ENCODE measurements at regions not wholly inside any gene's neighbourhood (a gene's known extent, or its start where the extent isn't known, plus 50 kb on each side); places are given as distances from the start of the nearest gene placed in this dataset.

GRCh38 chr9:135255033-135255840 lies 167.8 kb downstream of the OLFM1 start:
- DNase-seq (ENCODE audit: low read depth), result no peak
- TF ChIP-seq, protein P1, sequence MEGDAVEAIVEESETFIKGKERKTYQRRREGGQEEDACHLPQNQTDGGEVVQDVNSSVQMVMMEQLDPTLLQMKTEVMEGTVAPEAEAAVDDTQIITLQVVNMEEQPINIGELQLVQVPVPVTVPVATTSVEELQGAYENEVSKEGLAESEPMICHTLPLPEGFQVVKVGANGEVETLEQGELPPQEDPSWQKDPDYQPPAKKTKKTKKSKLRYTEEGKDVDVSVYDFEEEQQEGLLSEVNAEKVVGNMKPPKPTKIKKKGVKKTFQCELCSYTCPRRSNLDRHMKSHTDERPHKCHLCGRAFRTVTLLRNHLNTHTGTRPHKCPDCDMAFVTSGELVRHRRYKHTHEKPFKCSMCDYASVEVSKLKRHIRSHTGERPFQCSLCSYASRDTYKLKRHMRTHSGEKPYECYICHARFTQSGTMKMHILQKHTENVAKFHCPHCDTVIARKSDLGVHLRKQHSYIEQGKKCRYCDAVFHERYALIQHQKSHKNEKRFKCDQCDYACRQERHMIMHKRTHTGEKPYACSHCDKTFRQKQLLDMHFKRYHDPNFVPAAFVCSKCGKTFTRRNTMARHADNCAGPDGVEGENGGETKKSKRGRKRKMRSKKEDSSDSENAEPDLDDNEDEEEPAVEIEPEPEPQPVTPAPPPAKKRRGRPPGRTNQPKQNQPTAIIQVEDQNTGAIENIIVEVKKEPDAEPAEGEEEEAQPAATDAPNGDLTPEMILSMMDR (IDR thresholded peaks at IDR 0.05; ENCODE audit: control insufficient read depth, insufficient read depth, low read depth, low read length, missing control alignments), result no peak
- no peak overlapping the region for H3K4me3 ChIP-seq (ENCODE audit: control insufficient read depth, low read depth, low read length)

- TF ChIP-seq, protein P1 (IDR thresholded peaks at IDR 0.05; ENCODE audit: control insufficient read depth, insufficient read depth, low read depth, low read length, missing control alignments), result no peak
- no peak for DNase-seq (ENCODE audit: low read depth)
- no peak overlapping the region for H3K4me3 ChIP-seq (ENCODE audit: control insufficient read depth, low read depth, low read length)
Observed at GRCh38 chr9:135255841-135256580, 168.5 kb downstream of the OLFM1 start.

- TF ChIP-seq, protein P1 (IDR thresholded peaks at IDR 0.05; ENCODE audit: control insufficient read depth, insufficient read depth, low read depth, low read length, missing control alignments), result no peak
- H3K4me3 ChIP-seq (ENCODE audit: control insufficient read depth, low read depth, low read length), result no peak overlapping the region
Observed at GRCh38 chr9:135256581-135257354, 169.3 kb downstream of the OLFM1 start.

GRCh38 chr9:135258461-135258860 lies 171.0 kb downstream of the OLFM1 start:
- TF ChIP-seq, protein P1 (IDR thresholded peaks at IDR 0.05; ENCODE audit: control insufficient read depth, insufficient read depth, low read depth, low read length, missing control alignments), result no peak
- H3K4me3 ChIP-seq (ENCODE audit: control insufficient read depth, low read depth, low read length), result no peak overlapping the region
- DNase-seq (ENCODE audit: low read depth), result no peak

More at GRCh38 chr9:135256581-135257354, 169.3 kb downstream of the OLFM1 start:
- DNase-seq (ENCODE audit: low read depth), result no peak

GRCh38 chr9:135259273-135259672 lies 171.8 kb downstream of the OLFM1 start:
- H3K4me3 ChIP-seq (ENCODE audit: control insufficient read depth, low read depth, low read length), result no peak overlapping the region
- TF ChIP-seq, protein P1 (IDR thresholded peaks at IDR 0.05; ENCODE audit: control insufficient read depth, insufficient read depth, low read depth, low read length, missing control alignments), result no peak
- no peak for DNase-seq (ENCODE audit: low read depth)

Data from AG09309 (cell line).